Spleen (tissue), 7 donors: ENCODE measurements at regions not wholly inside any gene's neighbourhood (a gene's known extent, or its start where the extent isn't known, plus 50 kb on each side); places are given as distances from the start of the nearest gene placed in this dataset.

Experiments
- POLR2A ChIP-seq, 3 donors: fragments of 450-650 bp; IDR thresholded peaks; one replicate each; pipeline ENCODE4 v1.5.1; 2017; ENCODE audit warnings: antibody characterized with exemption in 3 of 3, mild to moderate bottlenecking in 1 of 3
- POLR2AphosphoS5 ChIP-seq, 3 donors: sonication (generic); formaldehyde crosslinking; IDR thresholded peaks; one replicate each; pipeline ENCODE4 v1.5.1; 2017; ENCODE audit warnings: antibody characterized with exemption in 3 of 3
- TF ChIP-seq, protein P1 (sequence below), 11 experiments: fragments of 200-600 bp in 7 of 11; fragments of 450-650 bp in 4 of 11; sonication (generic) in 4 of 11; IDR thresholded peaks in 8 of 11; conservative IDR thresholded peaks in 3 of 11; 1 replicate in 7 of 11; 2 replicates in 4 of 11; pipeline versions ENCODE4 v1.4.0 to v1.8.0; 2016 to 2021; ENCODE audit warnings: antibody characterized with exemption in 11 of 11, inconsistent platforms in 4 of 11, mild to moderate bottlenecking in 1 of 11
- donor health status: DM: no; HTN: no; CAD: no; lungs with moderate emphysema.
- donor health status: DM: no; HTN: no; CAD: no.
- donor health status: DM: no; HTN: no; CAD: no.

DNA sequence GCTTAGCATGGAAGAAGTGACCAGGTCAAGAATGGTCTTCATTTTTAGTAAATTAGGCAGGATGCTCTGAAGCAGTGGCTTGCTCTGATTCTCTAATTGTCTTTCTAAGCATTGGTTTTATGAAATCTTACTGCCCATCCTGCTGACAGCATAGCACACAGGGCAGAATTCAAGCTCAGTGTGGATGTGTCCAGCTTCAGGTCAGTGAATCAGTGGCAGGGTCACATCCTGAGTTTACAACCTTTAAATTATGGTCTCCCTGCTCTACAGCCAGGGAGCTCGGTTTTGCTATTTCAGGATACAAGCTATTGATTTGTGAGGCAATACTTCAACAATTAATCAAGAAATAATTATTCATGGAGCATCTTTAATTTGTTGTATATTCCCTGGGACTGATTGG lies 202.3 kb upstream of the RXFP2 start:
- no peak for TF ChIP-seq POLR2AphosphoS5 (IDR thresholded peaks at IDR 0.05)
- no peak for TF ChIP-seq POLR2A (IDR thresholded peaks at IDR 0.05)
- TF ChIP-seq, protein P1, sequence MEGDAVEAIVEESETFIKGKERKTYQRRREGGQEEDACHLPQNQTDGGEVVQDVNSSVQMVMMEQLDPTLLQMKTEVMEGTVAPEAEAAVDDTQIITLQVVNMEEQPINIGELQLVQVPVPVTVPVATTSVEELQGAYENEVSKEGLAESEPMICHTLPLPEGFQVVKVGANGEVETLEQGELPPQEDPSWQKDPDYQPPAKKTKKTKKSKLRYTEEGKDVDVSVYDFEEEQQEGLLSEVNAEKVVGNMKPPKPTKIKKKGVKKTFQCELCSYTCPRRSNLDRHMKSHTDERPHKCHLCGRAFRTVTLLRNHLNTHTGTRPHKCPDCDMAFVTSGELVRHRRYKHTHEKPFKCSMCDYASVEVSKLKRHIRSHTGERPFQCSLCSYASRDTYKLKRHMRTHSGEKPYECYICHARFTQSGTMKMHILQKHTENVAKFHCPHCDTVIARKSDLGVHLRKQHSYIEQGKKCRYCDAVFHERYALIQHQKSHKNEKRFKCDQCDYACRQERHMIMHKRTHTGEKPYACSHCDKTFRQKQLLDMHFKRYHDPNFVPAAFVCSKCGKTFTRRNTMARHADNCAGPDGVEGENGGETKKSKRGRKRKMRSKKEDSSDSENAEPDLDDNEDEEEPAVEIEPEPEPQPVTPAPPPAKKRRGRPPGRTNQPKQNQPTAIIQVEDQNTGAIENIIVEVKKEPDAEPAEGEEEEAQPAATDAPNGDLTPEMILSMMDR (IDR thresholded peaks at IDR 0.05 in 8 of 11, conservative IDR thresholded peaks at IDR 0.05 in 3 of 11): no peak
